ENCODE measurements at regions not wholly inside any gene's neighbourhood (a gene's known extent, or its start where the extent isn't known, plus 50 kb on each side); places are given as distances from the start of the nearest gene placed in this dataset.

GRCh38 chr1:55860326-55860725 is 645.2 kb upstream of the USP24 start:
- TF ChIP-seq HDAC2 (IDR thresholded peaks at IDR 0.05) (no peak), ELK1 (IDR thresholded peaks at IDR 0.05; ENCODE audit: low read depth, low read length) (no peak)
